ENCODE measurements at regions not wholly inside any gene's neighbourhood (a gene's known extent, or its start where the extent isn't known, plus 50 kb on each side); places are given as distances from the start of the nearest gene placed in this dataset.

DNA sequence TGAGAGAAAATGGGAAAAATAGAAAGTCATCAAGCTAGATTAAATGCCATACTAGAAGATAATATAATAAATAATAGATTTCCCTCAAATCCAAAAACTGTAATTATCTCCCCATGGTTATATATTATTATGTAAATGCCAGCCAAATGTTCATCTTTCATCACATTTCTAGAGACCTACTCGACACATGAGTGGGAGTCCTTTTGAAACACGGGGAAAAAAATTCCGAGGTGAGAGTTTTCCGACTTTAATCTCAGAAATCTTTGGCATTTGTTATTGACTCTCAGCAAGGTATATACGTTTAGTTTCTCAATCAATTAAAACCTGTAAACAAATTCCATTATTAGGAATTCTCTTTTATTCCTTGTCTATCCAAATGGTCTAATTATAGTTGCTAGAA, 465.4 kb upstream of the SMIM31 start:
- Mint-ChIP-seq H3K9me3 (no peaks in the 10 kb centered on the region), H3K27ac (no peak overlapping the region), H3K36me3 (ENCODE audit: low read depth) (no peaks in the 10 kb centered on the region), H3K4me3 (no peak overlapping the region), H3K4me1 (no peaks in the 10 kb centered on the region), H3K27me3 (no peaks in the 10 kb centered on the region)
- intact Hi-C loops (cut with micrococcal nuclease): no loop called here
- DNase-seq: no peak

DNA sequence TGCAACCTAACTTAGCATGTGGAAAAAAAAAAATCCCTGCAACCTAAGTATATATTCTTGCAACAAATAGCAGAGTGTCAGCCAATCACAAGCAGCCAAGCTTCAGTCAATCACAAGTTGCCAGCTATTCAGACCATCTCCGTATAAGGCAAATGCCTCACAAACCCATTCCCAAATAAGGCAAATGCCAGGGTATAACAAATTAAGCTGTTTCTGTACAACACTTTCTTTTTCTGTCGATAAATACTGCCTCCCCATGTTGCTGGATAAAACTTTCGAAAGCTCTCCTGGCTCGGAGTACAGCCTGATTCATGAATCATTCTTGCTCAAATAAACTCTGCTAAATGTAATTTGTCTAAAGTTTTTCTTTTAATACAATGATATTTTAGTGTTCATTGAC, 460.7 kb upstream of the SMIM31 start:
- intact Hi-C loops (cut with micrococcal nuclease): no loop called here
- no peaks in the 10 kb centered on the region for H3K27me3 Mint-ChIP-seq
- no peaks in the 10 kb centered on the region for H3K4me1 Mint-ChIP-seq
- H3K9me3 Mint-ChIP-seq: no peaks in the 10 kb centered on the region
- H3K36me3 Mint-ChIP-seq (ENCODE audit: low read depth): no peaks in the 10 kb centered on the region
- H3K4me3 Mint-ChIP-seq: no peak overlapping the region
- no peak for DNase-seq
- no peak overlapping the region for H3K27ac Mint-ChIP-seq

DNA sequence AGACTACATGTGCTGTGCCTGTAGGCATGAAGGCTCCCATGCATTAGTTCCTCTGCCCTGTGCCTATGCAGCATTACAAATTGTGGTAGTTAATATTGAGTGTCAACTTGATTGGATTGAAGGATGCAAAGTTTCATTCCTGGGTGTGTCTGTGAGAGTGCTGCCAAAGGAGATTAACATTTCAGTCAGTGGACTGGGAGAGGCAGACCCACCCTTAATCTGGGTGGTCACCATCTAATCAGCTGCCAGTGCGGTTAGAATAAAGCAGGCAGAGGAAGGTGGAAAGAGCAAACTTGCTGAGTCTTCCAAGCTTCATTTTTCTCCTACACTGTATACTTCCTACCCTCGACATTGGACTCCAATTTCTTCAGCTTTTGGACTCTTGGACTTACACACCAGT, 460.2 kb upstream of the SMIM31 start:
- H3K4me1 Mint-ChIP-seq: no peaks in the 10 kb centered on the region
- intact Hi-C loops (cut with micrococcal nuclease): no loop called here
- H3K9me3 Mint-ChIP-seq: no peaks in the 10 kb centered on the region
- no peak for DNase-seq
- no peak overlapping the region for H3K4me3 Mint-ChIP-seq
- no peaks in the 10 kb centered on the region for H3K36me3 Mint-ChIP-seq (ENCODE audit: low read depth)
- no peaks in the 10 kb centered on the region for H3K27me3 Mint-ChIP-seq
- H3K27ac Mint-ChIP-seq: no peak overlapping the region

DNA sequence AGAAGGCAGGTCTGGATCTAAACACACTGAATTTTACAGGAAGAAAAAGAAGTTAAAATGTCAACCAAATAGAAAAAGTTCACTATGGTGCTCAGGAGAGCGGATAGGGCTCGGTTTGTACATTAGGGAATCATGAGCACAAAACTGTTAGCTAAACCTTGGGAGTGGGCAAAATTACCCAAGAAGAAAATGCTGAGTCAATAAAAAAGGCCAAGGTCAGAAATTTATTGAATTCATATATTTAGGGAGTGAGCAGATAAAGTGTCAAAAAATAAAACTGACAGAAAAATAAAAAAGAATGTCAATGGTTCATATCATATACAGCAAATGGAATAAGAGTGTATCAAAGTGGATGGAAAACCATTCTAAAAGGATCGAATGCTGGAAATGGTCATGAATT, 452.5 kb upstream of the SMIM31 start:
- Mint-ChIP-seq H3K36me3 (ENCODE audit: low read depth) (no peaks in the 10 kb centered on the region), H3K27ac (no peak overlapping the region)

DNA sequence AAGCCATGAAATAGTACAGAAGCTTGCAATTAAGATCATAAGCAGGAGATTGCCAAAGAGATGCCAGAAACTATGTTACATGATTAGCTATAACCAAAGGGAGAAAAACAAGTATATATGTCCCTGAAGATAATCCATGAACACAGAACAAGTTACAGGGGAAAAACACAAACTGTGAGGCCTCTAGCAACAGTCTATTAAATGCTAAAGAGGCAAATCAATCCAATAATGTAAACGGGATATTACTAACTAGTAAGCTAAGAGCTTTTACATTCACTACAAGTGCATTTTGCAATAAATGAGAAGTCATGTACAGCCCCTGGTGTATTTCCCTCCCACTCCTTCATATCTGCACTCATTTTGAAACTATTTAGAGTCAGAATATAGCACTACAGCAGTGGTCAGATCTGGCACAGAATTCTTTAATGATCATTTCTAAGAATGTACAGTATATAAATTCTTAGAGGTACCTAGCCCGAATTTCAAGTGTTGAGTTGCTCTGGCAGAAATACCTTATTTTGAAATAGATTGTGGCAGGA, 449.8 kb upstream of the SMIM31 start:
- Mint-ChIP-seq H3K27ac (no peak overlapping the region), H3K4me3 (no peak overlapping the region)

More for the DNA sequence above, 452.5 kb upstream of the SMIM31 start:
- Mint-ChIP-seq H3K9me3 (no peaks in the 10 kb centered on the region), H3K27me3 (no peaks in the 10 kb centered on the region), H3K4me1 (no peaks in the 10 kb centered on the region), H3K4me3 (no peak overlapping the region)
- intact Hi-C loops (cut with micrococcal nuclease): no loop called here
- no peak for DNase-seq

DNA sequence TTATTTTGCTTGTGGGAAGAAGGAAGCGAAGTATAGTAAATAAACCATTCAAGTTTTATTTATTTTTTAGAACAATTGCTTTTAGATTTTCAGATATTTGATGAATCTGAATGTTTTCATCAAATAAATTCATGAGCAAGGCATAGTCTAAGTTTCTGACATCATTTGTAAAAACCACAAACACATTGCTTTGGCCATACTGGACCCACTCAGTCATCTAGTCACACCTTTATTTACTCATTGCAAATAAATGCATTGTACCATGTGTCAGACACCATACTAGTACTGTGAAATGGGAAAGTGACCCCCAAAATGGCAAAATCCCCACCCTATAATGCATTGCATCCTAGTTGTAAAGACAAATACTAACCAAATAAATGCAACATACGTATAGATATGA, 449.1 kb upstream of the SMIM31 start:
- Mint-ChIP-seq H3K27ac (no peak overlapping the region), H3K4me1 (no peaks in the 10 kb centered on the region), H3K9me3 (no peaks in the 10 kb centered on the region), H3K27me3 (no peaks in the 10 kb centered on the region), H3K4me3 (no peak overlapping the region), H3K36me3 (ENCODE audit: low read depth) (no peaks in the 10 kb centered on the region)
- no peak for DNase-seq
- intact Hi-C loops (cut with micrococcal nuclease): no loop called here

More for the DNA sequence above, 449.8 kb upstream of the SMIM31 start:
- Mint-ChIP-seq H3K4me1 (no peaks in the 10 kb centered on the region), H3K36me3 (ENCODE audit: low read depth) (no peaks in the 10 kb centered on the region), H3K27me3 (no peaks in the 10 kb centered on the region), H3K9me3 (no peaks in the 10 kb centered on the region)
- no peak for DNase-seq
- intact Hi-C loops (cut with micrococcal nuclease): no loop called here

DNA sequence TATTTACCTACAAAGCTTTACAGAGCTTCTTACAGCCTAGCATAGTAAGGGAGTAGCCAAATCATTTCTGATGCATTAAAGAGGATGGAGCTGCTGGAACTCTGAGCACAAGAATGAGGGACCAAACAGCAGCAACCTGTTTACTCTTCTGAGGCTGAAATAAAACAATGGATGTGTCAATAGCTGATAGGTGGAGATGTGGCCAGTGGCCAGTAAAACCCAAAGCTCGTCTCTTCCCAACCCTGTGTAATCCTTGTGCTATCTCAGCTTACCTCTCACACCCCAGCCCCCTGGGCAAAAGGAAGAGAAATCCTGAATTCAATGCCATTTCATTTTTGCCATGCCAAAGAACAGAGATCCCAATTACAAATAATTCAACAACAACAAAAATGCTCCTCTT, 446.7 kb upstream of the SMIM31 start:
- Mint-ChIP-seq H3K27ac (no peak overlapping the region), H3K36me3 (ENCODE audit: low read depth) (no peaks in the 10 kb centered on the region), H3K4me3 (no peak overlapping the region), H3K27me3 (no peaks in the 10 kb centered on the region), H3K4me1 (no peaks in the 10 kb centered on the region), H3K9me3 (no peaks in the 10 kb centered on the region)
- no peak for DNase-seq
- intact Hi-C loops (cut with micrococcal nuclease): no loop called here

DNA sequence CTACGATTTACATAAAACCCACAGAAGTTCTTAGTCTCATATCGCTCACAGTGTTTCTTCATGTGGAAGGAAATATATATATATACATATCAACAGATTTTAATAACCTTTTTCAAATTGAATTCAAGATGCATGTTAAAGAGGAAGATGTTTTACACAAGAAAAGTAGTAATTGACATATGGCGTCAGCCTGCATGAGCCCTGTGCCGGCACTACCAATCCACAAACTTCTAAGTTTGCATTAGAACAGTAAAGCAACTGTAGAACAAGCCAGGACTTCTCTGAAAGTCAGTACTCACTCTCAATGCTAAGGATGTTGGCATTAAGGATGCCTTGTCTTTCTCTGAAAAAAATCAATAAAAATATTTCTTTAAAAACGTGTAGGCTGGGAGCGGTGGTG, 441.3 kb upstream of the SMIM31 start:
- no peak for DNase-seq
- H3K9me3 Mint-ChIP-seq: no peaks in the 10 kb centered on the region
- H3K27me3 Mint-ChIP-seq: no peaks in the 10 kb centered on the region

DNA sequence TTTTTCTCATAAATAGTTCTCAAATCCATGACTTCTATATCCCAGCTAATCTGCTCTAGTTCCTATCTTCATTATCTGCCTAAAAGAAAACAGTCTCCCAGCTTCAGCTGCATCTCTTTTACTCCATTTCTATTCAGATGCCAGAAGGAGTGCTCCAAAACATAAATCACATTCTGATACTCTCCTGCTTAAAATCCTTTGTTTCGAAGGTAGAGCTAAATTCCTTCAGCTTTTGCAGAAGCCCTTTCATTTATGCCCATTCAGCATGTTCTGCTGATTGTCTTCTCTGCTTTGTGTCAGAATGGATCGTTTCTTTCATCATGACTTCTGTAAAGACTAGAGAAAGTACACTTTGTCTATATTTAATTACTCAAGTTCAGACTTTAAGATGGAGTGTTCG, 440.1 kb upstream of the SMIM31 start:
- Mint-ChIP-seq H3K27me3 (no peaks in the 10 kb centered on the region), H3K36me3 (ENCODE audit: low read depth) (no peaks in the 10 kb centered on the region), H3K9me3 (no peaks in the 10 kb centered on the region), H3K4me1 (no peaks in the 10 kb centered on the region), H3K4me3 (no peak overlapping the region), H3K27ac (no peak overlapping the region)
- DNase-seq: no peak
- intact Hi-C loops (cut with micrococcal nuclease): no loop called here

More for the DNA sequence above, 441.3 kb upstream of the SMIM31 start:
- H3K4me1 Mint-ChIP-seq: no peaks in the 10 kb centered on the region
- H3K36me3 Mint-ChIP-seq (ENCODE audit: low read depth): no peaks in the 10 kb centered on the region
- intact Hi-C loops (cut with micrococcal nuclease): no loop called here
- H3K4me3 Mint-ChIP-seq: no peak overlapping the region
- H3K27ac Mint-ChIP-seq: no peak overlapping the region

DNA sequence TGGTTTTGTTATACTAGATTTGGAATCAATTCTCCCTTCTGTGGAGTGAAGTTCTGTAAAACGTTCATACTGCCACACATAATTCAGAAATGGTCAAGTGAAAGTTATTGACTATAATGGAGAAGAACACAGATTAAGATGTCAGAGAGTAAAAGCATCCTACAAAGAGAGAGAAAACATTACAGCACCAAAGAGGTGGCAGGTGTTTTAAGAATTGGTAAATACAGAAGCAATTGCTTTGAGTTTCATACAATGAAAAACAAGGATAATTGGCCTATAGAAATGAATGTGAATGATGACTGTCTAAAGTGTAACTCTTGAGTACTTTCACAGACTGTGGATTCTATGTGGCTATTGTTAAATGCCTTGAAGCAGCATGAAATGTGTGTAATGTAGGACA, 435.6 kb upstream of the SMIM31 start:
- intact Hi-C loops (cut with micrococcal nuclease): no loop called here
- Mint-ChIP-seq H3K4me1 (no peaks in the 10 kb centered on the region), H3K27ac (no peak overlapping the region), H3K27me3 (no peaks in the 10 kb centered on the region), H3K36me3 (ENCODE audit: low read depth) (no peaks in the 10 kb centered on the region), H3K9me3 (no peaks in the 10 kb centered on the region), H3K4me3 (no peak overlapping the region)
- DNase-seq: no peak

DNA sequence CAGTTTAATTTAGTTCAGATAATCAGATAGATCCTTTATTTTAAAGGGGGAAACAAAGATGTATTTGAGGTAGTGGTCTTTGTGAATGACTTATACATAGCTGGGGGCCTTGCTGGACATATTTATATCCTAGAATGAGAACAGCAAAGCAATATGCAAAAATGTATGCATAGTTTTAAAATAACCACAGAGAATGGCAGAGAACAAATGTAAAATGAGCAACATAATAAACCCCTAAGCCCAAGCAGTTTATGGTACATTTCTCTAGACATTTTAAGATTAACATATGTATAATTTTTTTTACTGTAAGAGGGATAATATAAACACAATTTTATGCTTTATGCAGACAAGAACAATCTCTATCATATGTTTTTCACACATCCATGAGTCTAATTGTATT, 434.2 kb upstream of the SMIM31 start:
- H3K9me3 Mint-ChIP-seq: no peaks in the 10 kb centered on the region
- no peaks in the 10 kb centered on the region for H3K27me3 Mint-ChIP-seq

DNA sequence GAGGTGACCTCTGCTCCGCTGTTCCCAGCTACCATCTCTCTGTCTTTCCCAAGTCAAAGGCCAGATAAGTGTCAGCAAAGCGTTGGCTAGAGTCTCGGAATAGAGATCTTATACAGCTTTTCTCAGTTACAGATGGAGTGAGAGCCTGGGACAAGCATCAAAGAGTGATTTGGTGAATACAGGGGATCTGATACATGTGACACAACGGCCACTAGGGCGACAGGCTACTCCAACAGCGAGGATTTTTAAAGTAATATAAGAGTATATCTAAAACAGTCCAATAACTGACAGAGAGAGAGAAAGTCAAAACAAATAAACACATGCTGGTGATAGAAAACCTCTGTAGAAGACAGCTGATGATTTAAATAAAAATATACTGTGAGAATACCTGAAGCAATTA, 433.1 kb upstream of the SMIM31 start:
- no peaks in the 10 kb centered on the region for H3K9me3 Mint-ChIP-seq
- intact Hi-C loops (cut with micrococcal nuclease): no loop called here
- H3K4me1 Mint-ChIP-seq: no peaks in the 10 kb centered on the region
- no peak overlapping the region for H3K4me3 Mint-ChIP-seq
- no peaks in the 10 kb centered on the region for H3K36me3 Mint-ChIP-seq (ENCODE audit: low read depth)
- no peaks in the 10 kb centered on the region for H3K27me3 Mint-ChIP-seq
- no peak overlapping the region for H3K27ac Mint-ChIP-seq
- no peak for DNase-seq

More for the DNA sequence above, 434.2 kb upstream of the SMIM31 start:
- Mint-ChIP-seq H3K36me3 (ENCODE audit: low read depth) (no peaks in the 10 kb centered on the region), H3K4me1 (no peaks in the 10 kb centered on the region), H3K27ac (no peak overlapping the region), H3K4me3 (no peak overlapping the region)
- intact Hi-C loops (cut with micrococcal nuclease): no loop called here
- DNase-seq: no peak

DNA sequence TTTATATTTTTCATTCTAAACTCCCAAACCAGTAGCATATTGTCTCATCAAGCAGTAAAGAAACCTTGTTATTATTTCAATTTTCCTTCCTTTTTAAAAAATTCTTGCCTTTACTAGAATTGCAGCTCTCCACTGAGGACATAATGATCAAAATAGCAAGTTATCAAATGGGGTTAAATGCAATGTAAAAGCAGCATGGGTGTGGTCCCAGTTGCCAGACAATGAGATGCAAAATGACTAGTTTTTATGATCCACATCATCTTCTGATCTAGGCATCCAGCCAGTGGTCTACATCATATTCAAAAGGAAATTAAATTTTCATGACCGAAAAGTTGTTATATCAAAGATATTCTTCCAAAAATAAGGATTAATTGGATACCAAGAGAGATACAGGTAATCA, 427.9 kb upstream of the SMIM31 start:
- H3K36me3 Mint-ChIP-seq (ENCODE audit: low read depth): no peaks in the 10 kb centered on the region
- no peak overlapping the region for H3K4me3 Mint-ChIP-seq
- no peaks in the 10 kb centered on the region for H3K27me3 Mint-ChIP-seq
- no peak overlapping the region for H3K27ac Mint-ChIP-seq
- H3K9me3 Mint-ChIP-seq: no peaks in the 10 kb centered on the region
- DNase-seq: no peak
- intact Hi-C loops (cut with micrococcal nuclease): no loop called here
- H3K4me1 Mint-ChIP-seq: no peaks in the 10 kb centered on the region

DNA sequence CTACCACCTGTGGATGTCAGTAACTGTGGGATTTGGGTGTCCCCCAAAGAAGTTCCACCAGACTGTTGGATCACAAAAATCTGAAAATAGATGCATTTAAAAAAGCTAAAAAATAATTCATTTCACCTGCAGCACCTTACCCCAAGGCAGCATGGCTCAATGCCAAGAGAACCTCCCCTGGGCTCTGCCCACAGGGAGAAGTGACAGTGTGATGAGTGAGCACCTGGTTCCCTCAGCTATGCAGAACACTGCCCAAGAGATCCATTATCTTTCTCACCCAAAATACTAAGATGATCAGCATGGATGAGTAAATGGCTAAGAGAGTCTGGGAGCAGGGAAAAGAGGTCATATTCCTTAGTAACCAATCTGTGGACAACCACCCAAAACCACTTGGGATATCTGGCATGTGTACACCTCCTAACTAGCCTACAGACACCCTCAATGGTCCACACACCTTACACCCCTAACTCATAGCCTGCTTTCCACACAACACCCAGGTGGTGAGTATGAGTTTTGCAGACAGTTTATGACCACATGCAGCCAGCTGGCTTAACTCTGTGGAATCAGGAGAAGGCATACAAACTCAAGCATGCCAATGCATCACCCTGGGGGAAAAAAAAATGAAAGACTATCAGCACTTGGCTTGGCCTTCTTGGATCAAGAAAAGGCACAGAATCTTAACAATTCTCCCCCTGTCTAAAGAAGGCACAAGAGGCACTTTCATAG, 416.5 kb upstream of the SMIM31 start:
- Mint-ChIP-seq H3K9me3 (no peaks in the 10 kb centered on the region), H3K27ac (no peak overlapping the region), H3K4me3 (no peak overlapping the region), H3K27me3 (no peaks in the 10 kb centered on the region), H3K36me3 (ENCODE audit: low read depth) (no peaks in the 10 kb centered on the region), H3K4me1 (no peaks in the 10 kb centered on the region)
- DNase-seq: no peak
- intact Hi-C loops (cut with micrococcal nuclease): no loop called here

DNA sequence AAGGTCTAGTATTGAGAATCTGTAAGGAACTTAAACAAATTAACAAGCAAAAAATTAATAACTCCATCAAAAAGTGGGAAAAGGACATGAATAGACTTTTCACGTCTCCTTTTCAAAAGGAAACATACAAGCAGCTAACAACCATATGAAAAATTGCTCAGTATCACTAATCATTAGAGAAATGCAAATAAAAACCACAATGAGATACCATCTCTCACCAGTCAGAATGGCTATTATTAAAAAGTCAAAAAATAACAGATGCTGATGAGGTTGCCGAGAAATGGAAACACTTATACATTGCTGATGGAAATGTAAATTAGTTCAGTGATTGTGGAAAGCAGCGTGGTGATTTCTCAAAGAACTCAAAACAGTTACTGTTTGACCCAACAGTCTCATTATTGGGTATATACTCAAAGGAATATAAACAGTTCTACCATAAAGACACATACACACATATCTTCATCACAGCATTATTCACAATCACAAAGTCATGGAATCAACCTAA, 410.4 kb upstream of the SMIM31 start:
- Mint-ChIP-seq H3K36me3 (ENCODE audit: low read depth) (no peaks in the 10 kb centered on the region), H3K27me3 (no peaks in the 10 kb centered on the region), H3K9me3 (no peaks in the 10 kb centered on the region), H3K27ac (no peak overlapping the region), H3K4me1 (no peaks in the 10 kb centered on the region), H3K4me3 (no peak overlapping the region)
- DNase-seq: no peak
- intact Hi-C loops (cut with micrococcal nuclease): no loop called here

All from activated CD4-positive, alpha-beta T cell treated with anti-CD3 and anti-CD28 coated beads, Interleukin-2, amount 10 ng/mL, durations not matched to agents 24 days and 14 days (primary cell).